ENCODE measurements at regions not wholly inside any gene's neighbourhood (a gene's known extent, or its start where the extent isn't known, plus 50 kb on each side); places are given as distances from the start of the nearest gene placed in this dataset.

Small RNA genes in the stretch of these regions (small RNA-seq; reads per million reads assigned to genes)
- 0 reads per million in 2 donors for gene RF00012
